ENCODE measurements at regions not wholly inside any gene's neighbourhood (a gene's known extent, or its start where the extent isn't known, plus 50 kb on each side); places are given as distances from the start of the nearest gene placed in this dataset.
"Not testable (repeated sequence)": the region's sequence is repeated elsewhere in the genome, so short reads cannot be mapped to it uniquely, and the experiment has no call there.

DNA sequence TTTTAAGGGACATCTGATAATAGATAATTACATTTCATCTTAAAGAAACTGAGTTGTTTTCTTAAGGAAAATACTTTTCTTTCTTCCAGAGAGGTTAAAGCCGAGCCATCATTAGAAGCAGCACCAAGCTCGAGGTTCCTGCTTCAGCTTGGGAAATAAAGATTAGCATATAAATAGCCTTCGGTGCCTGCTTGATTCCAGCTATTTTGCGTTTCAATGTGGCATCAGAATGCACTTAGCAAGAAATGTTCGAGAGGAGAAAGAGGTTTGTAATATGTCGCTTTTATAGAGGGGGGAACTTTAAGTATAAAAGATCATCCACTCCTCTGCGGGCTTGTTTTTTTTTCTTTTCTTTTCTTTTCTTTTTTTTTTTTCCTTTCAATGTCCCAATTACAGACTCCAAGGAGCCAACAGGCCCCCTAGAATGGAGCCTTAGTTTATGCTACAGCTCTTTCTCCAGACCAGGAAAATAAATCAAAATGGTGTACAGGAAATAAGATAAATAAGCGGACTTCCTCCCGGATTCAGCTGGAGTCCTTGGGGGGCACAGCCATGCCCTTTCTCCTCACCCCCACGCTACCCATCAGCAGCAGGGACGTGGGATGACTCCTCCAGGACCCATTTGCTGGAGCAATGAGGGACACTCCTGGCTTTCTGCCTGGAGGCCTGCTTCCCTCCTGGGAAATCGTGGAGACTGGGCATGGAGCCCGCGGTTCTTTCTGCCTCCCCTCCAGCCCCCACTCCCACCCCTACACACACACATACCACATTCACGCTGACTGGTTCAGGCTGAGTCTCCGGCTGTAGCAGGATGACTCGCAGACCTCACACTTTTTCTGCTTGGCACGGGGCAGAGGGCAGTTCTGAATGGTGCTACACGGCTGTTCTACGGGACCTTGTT, 131.6 kb downstream of the RRAGC start:
- 2 to 4% methylated on average over 20 of the region's 20 CpGs for WGBS, 2 donors
- no peaks in the 10 kb centered on the region for H3K9me3 ChIP-seq
- peak in 1 of 2 donors; percentile 4 for DNase-seq (ENCODE audit: low spot score in 2 of 2)
- H3K27ac ChIP-seq, result peak overlapping the region in 2 of 4 donors; percentile 21 to 53
- TF ChIP-seq, protein P1, sequence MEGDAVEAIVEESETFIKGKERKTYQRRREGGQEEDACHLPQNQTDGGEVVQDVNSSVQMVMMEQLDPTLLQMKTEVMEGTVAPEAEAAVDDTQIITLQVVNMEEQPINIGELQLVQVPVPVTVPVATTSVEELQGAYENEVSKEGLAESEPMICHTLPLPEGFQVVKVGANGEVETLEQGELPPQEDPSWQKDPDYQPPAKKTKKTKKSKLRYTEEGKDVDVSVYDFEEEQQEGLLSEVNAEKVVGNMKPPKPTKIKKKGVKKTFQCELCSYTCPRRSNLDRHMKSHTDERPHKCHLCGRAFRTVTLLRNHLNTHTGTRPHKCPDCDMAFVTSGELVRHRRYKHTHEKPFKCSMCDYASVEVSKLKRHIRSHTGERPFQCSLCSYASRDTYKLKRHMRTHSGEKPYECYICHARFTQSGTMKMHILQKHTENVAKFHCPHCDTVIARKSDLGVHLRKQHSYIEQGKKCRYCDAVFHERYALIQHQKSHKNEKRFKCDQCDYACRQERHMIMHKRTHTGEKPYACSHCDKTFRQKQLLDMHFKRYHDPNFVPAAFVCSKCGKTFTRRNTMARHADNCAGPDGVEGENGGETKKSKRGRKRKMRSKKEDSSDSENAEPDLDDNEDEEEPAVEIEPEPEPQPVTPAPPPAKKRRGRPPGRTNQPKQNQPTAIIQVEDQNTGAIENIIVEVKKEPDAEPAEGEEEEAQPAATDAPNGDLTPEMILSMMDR (IDR thresholded peaks at IDR 0.05), result no peak
- TF ChIP-seq EP300 (IDR thresholded peaks at IDR 0.05), result peak in 1 of 2 donors; percentile 21
- peaks cover 0 to 16% (median 6%) of the 10 kb centered on the region in 4 donors for H3K4me1 ChIP-seq
- no peak overlapping the region for H3K4me3 ChIP-seq
- H3K27me3 ChIP-seq, result peaks cover 0 to 11% of the 10 kb centered on the region in 2 donors
- no peaks in the 10 kb centered on the region for H3K36me3 ChIP-seq

DNA sequence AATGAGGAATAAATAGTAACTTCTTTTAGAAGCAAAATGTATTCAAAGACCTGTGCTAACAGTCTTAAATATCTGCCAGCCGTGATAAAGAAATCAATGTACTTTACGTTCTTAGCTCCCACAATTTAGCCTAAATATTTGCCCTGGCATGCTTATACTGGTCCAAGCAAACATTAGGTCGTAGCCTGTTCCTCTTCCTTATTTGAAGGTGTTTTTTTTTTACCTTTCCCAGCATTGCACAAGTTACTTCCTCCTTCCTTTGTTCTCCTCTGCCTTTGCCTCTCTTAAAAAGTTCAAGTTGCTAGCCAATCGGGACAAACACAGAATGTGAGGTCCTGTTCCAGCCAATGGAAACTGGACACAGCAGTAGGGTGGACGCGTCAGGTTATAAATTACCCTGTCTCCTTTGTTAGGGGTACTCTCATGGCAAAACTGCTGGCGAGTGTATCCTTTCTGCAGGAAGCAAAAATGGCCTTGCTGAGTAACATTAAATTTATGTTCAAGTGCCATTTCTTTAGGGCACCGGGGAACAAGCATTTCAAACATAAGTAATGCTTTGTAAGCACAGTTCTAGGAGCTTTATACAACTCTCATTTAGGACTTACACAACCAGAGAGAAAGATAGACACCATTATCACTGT, 134.1 kb downstream of the RRAGC start:
- H3K36me3 ChIP-seq; H3K27me3 ChIP-seq; H3K9me3 ChIP-seq; H3K4me3 ChIP-seq; DNase-seq (ENCODE audit: low spot score in 2 of 2); H3K27ac ChIP-seq: not testable (repeated sequence)
- WGBS, 2 donors, result 94% methylated on average over 8 of the region's 8 CpGs
- H3K4me1 ChIP-seq, result peaks cover 0 to 16% (median 6%) of the 10 kb centered on the region in 4 donors

DNA sequence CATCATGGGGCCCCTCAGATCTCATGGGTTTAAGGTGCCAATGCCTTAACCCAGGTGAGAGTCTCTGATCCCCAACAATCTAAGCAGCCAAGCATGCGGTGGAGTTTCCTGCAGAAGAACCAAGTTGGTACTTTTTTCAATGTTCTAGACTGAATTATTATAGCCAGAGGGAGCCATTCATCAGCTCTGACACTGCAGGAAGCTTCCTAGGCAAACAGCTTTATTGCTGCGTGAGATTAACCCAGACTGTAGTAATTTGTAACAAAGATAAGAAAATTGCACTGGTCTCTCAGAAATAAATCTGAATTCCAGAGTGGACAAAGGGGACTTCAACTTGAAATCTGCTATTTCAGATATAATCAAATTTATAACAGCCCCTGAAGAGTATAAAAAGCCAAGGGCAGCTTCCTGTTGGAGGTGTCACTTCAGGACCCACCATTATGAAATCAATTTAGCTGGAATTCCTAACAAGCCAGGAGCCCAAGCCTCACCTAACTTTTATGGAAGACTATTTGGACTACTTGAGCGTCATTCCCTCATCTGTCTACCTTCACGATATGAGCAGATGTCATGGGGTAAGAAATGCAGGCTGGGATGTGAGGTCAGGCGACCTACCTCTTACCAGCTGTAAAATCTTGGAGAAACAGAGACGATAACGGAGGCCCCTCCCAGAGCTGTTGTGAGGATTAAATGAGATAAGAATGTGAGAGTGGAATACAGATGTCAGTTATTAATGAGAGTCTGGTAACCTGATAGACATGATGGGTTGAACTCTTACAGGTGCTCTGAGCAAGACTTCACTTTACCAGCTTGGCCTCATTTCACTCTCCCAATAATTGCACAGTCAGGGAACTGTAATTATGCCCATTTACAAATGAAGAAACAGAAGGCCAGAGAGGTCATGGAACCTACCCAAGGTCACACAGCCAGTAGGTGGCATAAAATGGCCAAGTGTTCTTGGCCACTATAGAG, 135.1 kb downstream of the RRAGC start:
- DNase-seq (ENCODE audit: low spot score in 2 of 2), result no peak
- TF ChIP-seq, protein P1 (IDR thresholded peaks at IDR 0.05), result no peak
- TF ChIP-seq EP300 (IDR thresholded peaks at IDR 0.05), result no peak
- TF ChIP-seq POLR2A (IDR thresholded peaks at IDR 0.05), result no peak
- Histone ChIP-seq H3K36me3 (no peaks in the 10 kb centered on the region), H3K4me1 (peaks cover 0 to 16% (median 6%) of the 10 kb centered on the region in 4 donors), H3K27me3 (no peaks in the 10 kb centered on the region), H3K9me3 (no peaks in the 10 kb centered on the region), H3K27ac (no peak overlapping the region), H3K4me3 (no peak overlapping the region)
- 61 to 69% methylated on average over 7 of the region's 7 CpGs for WGBS, 2 donors

DNA sequence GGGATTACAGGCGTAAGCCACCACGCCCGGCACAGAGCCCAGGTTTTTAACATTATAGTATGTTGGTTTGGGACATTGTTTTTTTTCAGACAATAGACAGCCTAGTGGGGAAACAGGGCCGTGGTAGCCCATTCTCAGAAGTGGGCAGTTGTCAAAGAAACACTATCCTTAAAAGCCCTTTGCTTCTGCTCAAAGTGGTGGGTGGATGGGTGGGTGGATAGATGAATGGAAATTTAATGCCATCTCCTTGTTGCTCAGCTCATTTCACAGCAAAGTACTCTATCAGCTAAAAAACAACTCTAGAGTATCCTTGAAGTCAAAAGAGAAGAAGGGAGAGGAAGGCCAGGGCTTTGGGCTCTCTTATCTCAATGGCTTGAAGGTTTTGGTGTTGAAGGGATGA, 137.8 kb downstream of the RRAGC start:
- no peaks in the 10 kb centered on the region for H3K9me3 ChIP-seq
- H3K36me3 ChIP-seq, result no peaks in the 10 kb centered on the region
- no peaks in the 10 kb centered on the region for H3K4me1 ChIP-seq
- 81 to 82% methylated on average over 4 of the region's 4 CpGs for WGBS, 2 donors
- H3K4me3 ChIP-seq, result no peak overlapping the region
- DNase-seq (ENCODE audit: low spot score in 2 of 2), result no peak
- H3K27ac ChIP-seq, result no peak overlapping the region
- no peaks in the 10 kb centered on the region for H3K27me3 ChIP-seq
- TF ChIP-seq POLR2A (IDR thresholded peaks at IDR 0.05), result no peak
- TF ChIP-seq, protein P1 (IDR thresholded peaks at IDR 0.05), result no peak
- TF ChIP-seq EP300 (IDR thresholded peaks at IDR 0.05), result no peak

DNA sequence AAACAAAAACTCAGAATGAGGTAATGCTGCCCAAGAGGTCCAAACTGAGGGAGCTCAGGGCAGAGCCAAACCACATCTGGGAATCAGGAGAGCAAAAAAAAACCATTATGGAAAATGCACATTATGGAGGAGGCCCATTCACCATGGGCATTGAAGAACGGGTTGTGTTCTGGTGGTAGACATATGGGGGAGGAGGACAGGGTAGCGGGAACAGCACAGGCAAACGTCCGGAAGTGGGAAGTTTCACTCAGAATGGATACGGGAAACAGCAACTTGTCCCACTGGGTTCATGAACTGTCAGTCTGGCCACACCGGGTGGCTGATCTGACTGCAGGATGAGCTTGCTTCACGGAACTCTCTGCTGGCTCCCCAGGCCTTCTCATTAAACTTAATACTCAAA, 139.7 kb downstream of the RRAGC start:
- 74 to 83% methylated on average over 7 of the region's 7 CpGs for WGBS, 2 donors

More for the DNA sequence above, 139.7 kb downstream of the RRAGC start:
- no peak overlapping the region for H3K27ac ChIP-seq
- TF ChIP-seq EP300 (IDR thresholded peaks at IDR 0.05) (no peak), POLR2A (IDR thresholded peaks at IDR 0.05) (no peak)
- TF ChIP-seq, protein P1 (IDR thresholded peaks at IDR 0.05), result no peak
- H3K36me3 ChIP-seq, result no peaks in the 10 kb centered on the region
- H3K4me1 ChIP-seq, result no peaks in the 10 kb centered on the region
- DNase-seq (ENCODE audit: low spot score in 2 of 2), result no peak
- peaks cover 0 to 5% (median 0%) of the 10 kb centered on the region in 4 donors for H3K9me3 ChIP-seq
- H3K27me3 ChIP-seq, result no peaks in the 10 kb centered on the region
- H3K4me3 ChIP-seq, result no peak overlapping the region
